SK-N-SH treated with all-trans-retinoic acid at 6 μM for 48 hours (cell line): ENCODE measurements at regions not wholly inside any gene's neighbourhood (a gene's known extent, or its start where the extent isn't known, plus 50 kb on each side); places are given as distances from the start of the nearest gene placed in this dataset.

Experiments used
- ARNTL ChIP-seq: fragments of 450-650 bp; formaldehyde crosslinking; IDR thresholded peaks from 2 replicates; pipeline ENCODE4 v1.5.0; 2020; ENCODE audit warnings: low read depth, mild to moderate bottlenecking, moderate library complexity, borderline replicate concordance
- BACH2 ChIP-seq: fragments of 250-450 bp; sonication (Bioruptor Pico); IDR thresholded peaks from 2 replicates; pipeline ENCODE4 v1.9.0; 2021; ENCODE audit warnings: mild to moderate bottlenecking, borderline replicate concordance
- CREB5 ChIP-seq: fragments of 250-450 bp; sonication (Bioruptor Pico); IDR thresholded peaks from 2 replicates; pipeline ENCODE4 v1.5.1; 2020; ENCODE audit warnings: low read depth, mild to moderate bottlenecking, moderate library complexity
- CSDC2 ChIP-seq: fragments of 250-450 bp; sonication (Bioruptor Pico); IDR thresholded peaks from 2 replicates; pipeline ENCODE4 v1.5.0; 2020; ENCODE audit warnings: mild to moderate bottlenecking, moderate library complexity
- CSRNP3 ChIP-seq: fragments of 250-450 bp; sonication (Bioruptor Pico); IDR thresholded peaks from 2 replicates; pipeline ENCODE4 v1.5.1; 2021; ENCODE audit warnings: mild to moderate bottlenecking, moderate library complexity
- ESRRG ChIP-seq: fragments of 250-450 bp; sonication (Bioruptor Pico); IDR thresholded peaks from 2 replicates; pipeline ENCODE4 v1.6.1; 2021; ENCODE audit warnings: mild to moderate bottlenecking
- GLIS3 ChIP-seq: fragments of 250-450 bp; sonication (Bioruptor Pico); IDR thresholded peaks from 2 replicates; pipeline ENCODE4 v1.5.0; 2020; ENCODE audit warnings: mild to moderate bottlenecking, moderate library complexity
- OSR1 ChIP-seq: fragments of 250-450 bp; sonication (Bioruptor Pico); IDR thresholded peaks from 2 replicates; pipeline ENCODE4 v1.8.0; 2022; ENCODE audit warnings: moderate library complexity, mild to moderate bottlenecking, inconsistent platforms
- SNAI2 ChIP-seq: fragments of 250-450 bp; sonication (Bioruptor Pico); IDR thresholded peaks from 2 replicates; pipeline ENCODE4 v1.5.0; 2020; ENCODE audit warnings: mild to moderate bottlenecking, moderate library complexity
- TCF4 ChIP-seq: fragments of 250-450 bp; sonication (Bioruptor Pico); IDR thresholded peaks from 2 replicates; pipeline ENCODE4 v1.8.0; 2021; ENCODE audit warnings: mild to moderate bottlenecking, moderate library complexity, borderline replicate concordance
- TOX ChIP-seq: fragments of 250-450 bp; sonication (Bioruptor Pico); IDR thresholded peaks from 2 replicates; pipeline ENCODE4 v1.8.0; 2021; ENCODE audit warnings: mild to moderate bottlenecking, moderate library complexity, borderline replicate concordance
- ZNF565 ChIP-seq: fragments of 450-650 bp; formaldehyde crosslinking; conservative IDR thresholded peaks from 2 replicates; pipeline ENCODE4 v1.5.0; 2020; ENCODE audit warnings: low read depth, mild to moderate bottlenecking, moderate library complexity
- TF ChIP-seq, protein P1 (sequence below): fragments of 250-450 bp; sonication (Bioruptor Pico); IDR thresholded peaks from 2 replicates; pipeline ENCODE4 v1.8.0; 2020; ENCODE audit warnings: mild to moderate bottlenecking, moderate library complexity, borderline replicate concordance

DNA sequence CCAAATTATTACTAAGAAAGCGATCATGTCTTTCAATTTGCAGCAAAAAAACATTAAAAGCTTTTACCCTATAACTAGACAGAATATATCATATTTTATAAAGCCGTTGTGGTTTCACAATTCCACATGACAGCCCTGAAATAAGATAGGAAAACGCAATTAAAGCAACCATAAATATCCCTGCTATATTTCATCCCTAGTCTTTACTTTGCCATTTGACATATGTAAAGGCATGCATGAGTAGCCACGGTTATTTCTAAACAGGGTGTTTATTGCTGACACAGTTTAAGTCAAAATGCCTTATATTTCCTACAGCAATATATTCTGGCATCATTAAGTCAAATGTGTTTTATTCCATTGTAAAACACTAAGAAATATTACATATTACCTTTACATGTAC lies 239.9 kb downstream of the DSEL start:
- TF ChIP-seq CREB5 (CRISPR knock-in tag) (no peak), CSDC2 (CRISPR knock-in tag) (no peak), BACH2 (CRISPR knock-in tag) (no peak), CSRNP3 (CRISPR knock-in tag) (no peak), TCF4 (CRISPR knock-in tag) (no peak), ESRRG (CRISPR knock-in tag) (no peak), ARNTL (CRISPR knock-in tag) (no peak), SNAI2 (CRISPR knock-in tag) (no peak), TOX (CRISPR knock-in tag) (no peak), ZNF565 (no peak), OSR1 (no peak), GLIS3 (CRISPR knock-in tag) (no peak)
- TF ChIP-seq, protein P1, sequence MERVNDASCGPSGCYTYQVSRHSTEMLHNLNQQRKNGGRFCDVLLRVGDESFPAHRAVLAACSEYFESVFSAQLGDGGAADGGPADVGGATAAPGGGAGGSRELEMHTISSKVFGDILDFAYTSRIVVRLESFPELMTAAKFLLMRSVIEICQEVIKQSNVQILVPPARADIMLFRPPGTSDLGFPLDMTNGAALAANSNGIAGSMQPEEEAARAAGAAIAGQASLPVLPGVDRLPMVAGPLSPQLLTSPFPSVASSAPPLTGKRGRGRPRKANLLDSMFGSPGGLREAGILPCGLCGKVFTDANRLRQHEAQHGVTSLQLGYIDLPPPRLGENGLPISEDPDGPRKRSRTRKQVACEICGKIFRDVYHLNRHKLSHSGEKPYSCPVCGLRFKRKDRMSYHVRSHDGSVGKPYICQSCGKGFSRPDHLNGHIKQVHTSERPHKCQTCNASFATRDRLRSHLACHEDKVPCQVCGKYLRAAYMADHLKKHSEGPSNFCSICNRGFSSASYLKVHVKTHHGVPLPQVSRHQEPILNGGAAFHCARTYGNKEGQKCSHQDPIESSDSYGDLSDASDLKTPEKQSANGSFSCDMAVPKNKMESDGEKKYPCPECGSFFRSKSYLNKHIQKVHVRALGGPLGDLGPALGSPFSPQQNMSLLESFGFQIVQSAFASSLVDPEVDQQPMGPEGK (CRISPR knock-in tag), result no peak
